Hypothalamus (tissue), 51 donors: ENCODE measurements at regions not wholly inside any gene's neighbourhood (a gene's known extent, or its start where the extent isn't known, plus 50 kb on each side); places are given as distances from the start of the nearest gene placed in this dataset.

Experiments
- DNase-seq, 51 donors: peaks; one replicate each; lab custom pipeline; 2025; lab: John Stamatoyannopoulos, UW

GRCh38 chr4:152117933-152118507 lies 357.2 kb upstream of the GATB start:
- no peak for DNase-seq

- no peak for DNase-seq
Measured at GRCh38 chr4:152117520-152117919, 356.7 kb upstream of the GATB start.

DNA sequence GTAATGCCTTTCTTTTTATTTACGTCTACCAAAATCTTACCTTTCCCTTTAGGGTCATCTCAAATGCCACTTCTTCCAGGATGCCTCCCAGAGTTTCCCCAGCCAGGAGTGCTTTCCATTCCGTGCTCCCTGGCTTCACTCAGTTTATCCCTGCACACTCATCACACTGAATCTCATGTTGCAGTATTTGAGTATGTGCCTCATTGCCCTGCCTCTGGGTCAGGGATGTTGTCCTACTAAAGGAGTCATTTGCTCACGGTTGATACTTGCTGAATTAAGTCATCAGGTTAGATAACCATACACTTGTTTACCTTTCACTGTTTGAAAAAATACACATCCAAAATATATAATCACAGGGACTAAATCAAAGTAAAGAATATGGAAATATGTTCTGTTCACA lies 356.2 kb upstream of the GATB start:
- DNase-seq = no peak

- no peak for DNase-seq
Measured at GRCh38 chr4:152115794-152116193, 355.0 kb upstream of the GATB start.

- no peak for DNase-seq
Measured at GRCh38 chr4:152115118-152115517, 354.3 kb upstream of the GATB start.

DNA sequence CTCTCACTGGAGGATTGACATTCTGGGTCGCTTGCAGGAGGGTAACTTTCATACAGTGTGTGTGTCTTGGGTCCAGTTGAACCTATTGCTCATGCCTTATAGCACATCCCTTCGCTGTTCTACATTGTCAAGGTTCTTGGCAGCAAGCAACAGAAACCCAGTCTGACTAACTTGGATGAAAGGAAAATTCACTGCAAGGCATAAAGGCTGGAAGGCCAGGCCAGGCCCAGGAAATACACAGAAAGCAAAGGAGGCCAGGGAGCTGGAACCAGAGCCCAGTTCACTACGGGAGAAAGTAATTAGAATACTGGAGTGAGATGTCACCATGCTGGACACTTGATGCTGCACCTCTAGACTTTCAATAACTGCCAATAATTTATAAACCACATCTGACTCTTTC lies 353.8 kb upstream of the GATB start:
- DNase-seq = peak in 2 of 51 donors; percentile 24 to 32

- DNase-seq = no peak
Measured at GRCh38 chr4:152112887-152113286, 352.1 kb upstream of the GATB start.

DNA sequence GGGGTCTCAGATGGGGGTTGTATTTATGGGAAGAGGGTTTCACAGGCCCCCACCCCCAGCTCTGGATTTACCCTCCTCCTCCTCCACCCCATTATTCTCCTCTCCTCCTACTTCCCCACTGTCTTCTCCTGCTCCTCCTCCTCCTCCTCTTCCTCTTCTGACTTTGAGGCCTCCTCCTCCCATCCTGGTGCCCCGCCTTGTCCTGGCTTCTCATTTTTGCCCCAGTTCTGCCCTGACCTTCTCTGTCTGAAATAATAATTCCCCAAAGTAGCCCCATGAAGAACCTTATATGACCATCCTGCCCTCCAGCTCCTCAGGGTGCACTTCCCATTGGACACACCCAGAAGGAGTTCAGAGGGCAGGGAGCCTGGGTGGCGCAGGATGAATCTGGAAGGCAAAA lies 351.4 kb upstream of the GATB start:
- DNase-seq = no peak

DNA sequence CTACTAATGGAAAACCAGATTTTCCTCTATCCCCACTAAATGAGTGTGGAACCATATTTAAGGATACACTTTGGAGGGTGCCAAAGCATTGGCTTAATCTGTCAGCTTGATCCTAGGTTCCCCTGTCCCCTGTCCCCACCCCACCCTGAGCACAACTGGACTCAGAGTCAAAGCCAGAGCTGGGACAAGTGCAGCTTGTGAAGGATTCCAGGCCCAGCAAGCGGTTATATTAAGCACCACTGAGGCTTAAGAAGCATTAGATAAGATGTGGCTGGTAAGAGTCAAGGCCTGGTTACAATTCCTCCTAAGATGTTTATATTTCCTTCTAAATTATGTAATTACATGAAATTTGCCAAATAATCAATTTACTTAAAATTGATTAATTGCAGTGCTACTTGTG lies 350.0 kb upstream of the GATB start:
- DNase-seq = no peak

- no peak for DNase-seq
Measured at GRCh38 chr4:152109531-152110509, 349.0 kb upstream of the GATB start.

DNA sequence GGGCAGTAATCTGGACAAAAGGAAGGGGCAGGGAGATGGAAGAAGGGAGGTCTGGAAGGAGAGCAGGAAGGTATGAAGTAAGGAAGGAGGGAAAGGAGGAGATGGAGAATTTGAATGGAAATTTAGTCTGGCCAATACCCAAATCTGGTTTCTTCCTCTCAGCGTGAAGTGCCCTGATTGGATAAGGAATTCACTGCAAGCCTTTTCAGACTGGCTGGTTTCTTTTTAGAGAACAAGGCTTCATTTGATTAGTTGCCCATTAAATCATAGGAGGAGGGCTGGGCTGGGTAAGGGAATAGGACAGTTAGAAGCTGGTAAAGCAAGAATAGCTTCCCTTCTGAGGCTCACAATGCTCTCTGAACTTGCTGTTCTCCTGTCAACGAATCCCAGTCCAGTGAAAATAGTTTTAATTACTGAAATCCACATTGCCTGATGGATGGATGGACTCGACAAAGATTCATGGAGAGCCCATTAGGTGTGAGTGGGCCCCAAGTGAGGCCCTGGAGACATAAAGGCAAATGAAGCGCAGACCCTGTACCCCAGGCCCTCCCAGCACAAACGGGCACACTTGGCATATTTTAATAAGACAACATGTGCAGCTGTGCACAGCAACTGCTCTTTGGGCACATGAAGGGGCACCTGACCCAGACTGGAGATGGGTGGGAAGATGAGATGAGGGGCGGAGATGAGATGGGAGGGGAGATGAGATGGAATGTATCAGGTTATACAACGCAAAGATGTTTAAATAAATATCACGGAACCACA lies 347.1 kb upstream of the GATB start:
- DNase-seq = no peak

- DNase-seq = no peak
Measured at GRCh38 chr4:152106781-152107321, 346.0 kb upstream of the GATB start.

DNA sequence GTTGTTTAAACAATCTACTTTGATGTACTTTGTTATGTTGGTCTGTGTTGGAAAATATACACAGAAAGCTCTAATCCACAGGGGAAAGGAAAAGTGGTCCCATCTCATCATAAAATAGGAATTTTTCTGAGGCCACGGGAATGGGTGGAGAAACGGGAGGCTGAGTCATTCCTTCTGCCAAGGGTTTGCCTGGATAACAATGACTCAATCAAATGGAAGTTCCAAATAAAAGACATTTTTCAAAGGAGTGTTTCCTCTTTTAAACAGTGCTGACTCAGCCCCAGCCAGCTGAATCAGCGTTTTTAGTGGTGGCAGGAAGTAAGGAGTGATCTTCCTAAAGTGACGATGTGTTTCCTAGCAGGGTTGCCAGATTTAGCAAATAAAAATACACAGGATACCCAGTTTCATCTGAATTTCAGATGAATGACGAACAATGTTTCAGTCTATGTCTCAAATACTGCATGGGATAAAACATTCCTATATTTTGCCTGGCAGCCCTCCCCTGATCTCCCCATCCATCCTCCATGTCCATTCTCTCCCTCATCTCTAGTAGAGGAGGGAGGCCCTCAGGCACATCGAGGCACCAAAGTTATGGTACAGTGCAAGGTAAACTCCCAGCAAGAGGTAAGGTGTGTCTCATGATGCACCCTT lies 345.4 kb upstream of the GATB start:
- DNase-seq = peak in 9 of 51 donors; percentile 7 to 70 (median 27)

DNA sequence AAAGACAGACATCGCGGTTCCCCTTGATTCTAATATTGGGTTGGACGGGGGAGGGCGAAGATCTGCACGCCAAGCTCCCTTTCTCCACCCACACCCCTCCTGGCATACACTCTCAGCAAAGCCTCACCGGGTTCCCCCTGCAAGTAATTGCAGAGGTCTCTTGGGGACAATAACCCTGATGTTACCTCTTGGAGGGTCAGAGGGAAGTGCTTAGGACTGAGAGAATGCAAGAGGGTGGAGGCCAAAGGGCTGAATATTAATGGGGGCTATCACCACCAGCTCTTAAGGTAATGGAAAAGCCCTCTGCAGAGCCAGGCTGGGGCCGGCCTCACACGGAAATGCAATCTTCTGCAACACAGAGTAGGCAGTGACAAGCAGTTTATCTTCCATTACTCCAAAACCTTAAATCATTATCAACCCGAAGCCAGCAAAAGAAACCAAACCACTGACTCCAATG lies 344.1 kb upstream of the GATB start:
- peak in 2 of 51 donors; percentile 22 to 30 for DNase-seq

- DNase-seq = no peak
Measured at GRCh38 chr4:152104356-152104755, 343.5 kb upstream of the GATB start.

GRCh38 chr4:152103181-152103901 lies 342.5 kb upstream of the GATB start:
- no peak for DNase-seq

GRCh38 chr4:152102436-152103000 lies 341.7 kb upstream of the GATB start:
- peak in 1 of 51 donors; percentile 41 for DNase-seq

- DNase-seq = peak in 1 of 51 donors; percentile 9
Measured at GRCh38 chr4:152101556-152102435, 341.0 kb upstream of the GATB start.
